ENCODE measurements at regions not wholly inside any gene's neighbourhood (a gene's known extent, or its start where the extent isn't known, plus 50 kb on each side); places are given as distances from the start of the nearest gene placed in this dataset.

DNA sequence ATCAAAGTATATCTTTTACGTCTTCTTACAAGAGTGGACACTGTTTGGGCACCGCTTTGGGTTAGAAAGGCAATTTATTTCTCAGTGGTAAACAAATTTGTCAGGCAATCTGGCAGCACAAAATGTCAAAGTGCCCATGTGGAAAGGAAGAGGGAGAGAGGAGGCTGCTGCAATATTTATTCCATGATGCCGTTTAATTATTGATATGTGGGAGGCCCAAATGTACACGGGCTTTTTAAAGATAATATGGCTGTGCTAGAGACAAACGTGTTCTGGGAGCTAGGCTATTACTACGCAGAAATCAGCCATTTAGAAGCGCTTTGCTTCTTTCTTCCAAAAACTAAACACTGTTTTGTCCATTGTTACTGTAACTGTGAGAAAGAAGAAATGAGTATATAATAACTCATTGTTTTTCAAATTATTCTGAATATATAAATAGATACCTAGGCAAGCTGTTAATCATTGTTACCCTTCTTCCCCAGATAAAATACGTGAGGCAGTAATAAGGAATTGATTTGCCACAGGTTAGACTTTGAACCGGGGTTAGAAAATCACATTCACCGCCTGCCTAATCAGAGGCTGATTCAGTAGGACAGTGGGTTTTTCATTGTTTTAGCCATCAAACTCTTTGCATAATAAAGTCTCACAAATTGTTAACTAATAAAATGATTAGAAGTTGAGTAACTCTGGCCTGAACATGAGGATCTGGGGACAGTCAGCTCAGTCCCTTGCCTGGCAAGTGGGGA, 116.5 kb upstream of the FRMD4A start:
- TF ChIP-seq, protein P1, sequence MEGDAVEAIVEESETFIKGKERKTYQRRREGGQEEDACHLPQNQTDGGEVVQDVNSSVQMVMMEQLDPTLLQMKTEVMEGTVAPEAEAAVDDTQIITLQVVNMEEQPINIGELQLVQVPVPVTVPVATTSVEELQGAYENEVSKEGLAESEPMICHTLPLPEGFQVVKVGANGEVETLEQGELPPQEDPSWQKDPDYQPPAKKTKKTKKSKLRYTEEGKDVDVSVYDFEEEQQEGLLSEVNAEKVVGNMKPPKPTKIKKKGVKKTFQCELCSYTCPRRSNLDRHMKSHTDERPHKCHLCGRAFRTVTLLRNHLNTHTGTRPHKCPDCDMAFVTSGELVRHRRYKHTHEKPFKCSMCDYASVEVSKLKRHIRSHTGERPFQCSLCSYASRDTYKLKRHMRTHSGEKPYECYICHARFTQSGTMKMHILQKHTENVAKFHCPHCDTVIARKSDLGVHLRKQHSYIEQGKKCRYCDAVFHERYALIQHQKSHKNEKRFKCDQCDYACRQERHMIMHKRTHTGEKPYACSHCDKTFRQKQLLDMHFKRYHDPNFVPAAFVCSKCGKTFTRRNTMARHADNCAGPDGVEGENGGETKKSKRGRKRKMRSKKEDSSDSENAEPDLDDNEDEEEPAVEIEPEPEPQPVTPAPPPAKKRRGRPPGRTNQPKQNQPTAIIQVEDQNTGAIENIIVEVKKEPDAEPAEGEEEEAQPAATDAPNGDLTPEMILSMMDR (IDR thresholded peaks at IDR 0.05): no peak
- TF ChIP-seq POLR2A (IDR thresholded peaks at IDR 0.05): no peak
